BJ (cell line): ENCODE measurements at regions not wholly inside any gene's neighbourhood (a gene's known extent, or its start where the extent isn't known, plus 50 kb on each side); places are given as distances from the start of the nearest gene placed in this dataset.

Experiments
- CTCF ChIA-PET: fragments of 350-600 bp; formaldehyde crosslinking; extraction: SDS; loops from one replicate; lab custom pipeline; 2021; ENCODE audit warnings: antibody characterized with exemption, inconsistent platforms; lab: Yijun Ruan, JAX
- POLR2A ChIA-PET: fragments of 300-600 bp; sonication (Branson Sonifier 250); formaldehyde crosslinking; extraction: SDS; loops from one replicate; lab custom pipeline; 2021; ENCODE audit warnings: antibody characterized with exemption; lab: Charles Lee
- DNase-seq: peaks from one replicate; pipeline ENCODE4 v3.0.0-alpha.2; 2011; ENCODE audit warnings: low read depth
- H3K27me3 ChIP-seq: 2 replicates; pipeline ENCODE4 v1.6.0; 2011; ENCODE audit warnings: low read length; ENCODE audit not compliant: control insufficient read depth, insufficient read depth
- H3K36me3 ChIP-seq: 2 replicates; pipeline ENCODE4 v1.5.1; 2011; ENCODE audit warnings: low read length; ENCODE audit not compliant: control insufficient read depth, insufficient read depth
- H3K4me3 ChIP-seq: 2 replicates; pipeline ENCODE4 v1.5.1; 2011; ENCODE audit warnings: low read depth, mild to moderate bottlenecking, control low read depth, low read length
- TF ChIP-seq, protein P1 (sequence below): IDR thresholded peaks from 2 replicates; pipeline ENCODE4 v1.5.1; 2011; ENCODE audit warnings: low read depth, mild to moderate bottlenecking, control low read depth, inconsistent platforms, low read length, moderate library complexity; ENCODE audit not compliant: insufficient read depth

DNA sequence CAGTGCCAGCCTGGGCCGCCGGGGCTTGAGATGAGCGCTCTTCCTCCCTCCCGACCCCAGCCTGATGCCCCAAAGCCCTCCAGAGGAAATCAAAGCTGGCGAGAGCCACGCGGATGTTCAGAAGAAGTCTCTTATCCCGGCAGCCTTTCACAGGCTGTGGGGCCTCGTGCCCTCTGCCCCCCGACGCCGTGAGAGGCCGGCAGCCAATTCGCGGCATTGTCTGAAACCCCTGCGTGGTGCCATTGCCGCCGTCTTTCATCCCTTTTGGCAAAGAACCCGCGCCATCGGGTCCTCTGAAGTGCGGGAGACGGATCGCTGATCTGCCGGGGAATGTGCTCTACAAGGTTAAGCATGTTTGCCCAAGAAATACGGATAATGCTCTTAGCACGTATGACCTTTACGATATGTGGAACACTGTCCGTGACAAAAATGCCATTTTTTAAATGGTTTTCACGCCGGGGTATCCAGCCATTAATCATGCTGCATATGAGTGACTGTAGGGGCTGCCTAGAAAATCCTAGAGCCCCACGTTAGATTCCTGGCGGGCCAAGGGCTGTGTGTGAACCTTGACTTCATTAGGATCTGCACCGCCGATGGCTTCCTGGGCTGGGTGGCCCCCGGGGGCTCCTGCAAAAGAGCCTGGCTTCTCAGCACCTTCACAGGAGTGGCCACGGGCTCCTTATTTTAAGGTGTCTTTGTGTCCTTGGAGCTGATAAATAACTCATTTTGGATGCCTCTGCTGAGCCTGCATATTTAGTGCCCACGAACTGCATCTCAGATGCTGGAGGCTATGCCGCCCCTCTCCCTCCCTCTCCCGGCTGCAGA, 165.1 kb upstream of the TNRC6C start:
- Histone ChIP-seq H3K4me3 (no peak overlapping the region), H3K36me3 (no peaks in the 10 kb centered on the region), H3K27me3 (no peaks in the 10 kb centered on the region)
- no peak for DNase-seq
- POLR2A ChIA-PET: no interaction called here
- CTCF ChIA-PET: no interaction called here
- TF ChIP-seq, protein P1, sequence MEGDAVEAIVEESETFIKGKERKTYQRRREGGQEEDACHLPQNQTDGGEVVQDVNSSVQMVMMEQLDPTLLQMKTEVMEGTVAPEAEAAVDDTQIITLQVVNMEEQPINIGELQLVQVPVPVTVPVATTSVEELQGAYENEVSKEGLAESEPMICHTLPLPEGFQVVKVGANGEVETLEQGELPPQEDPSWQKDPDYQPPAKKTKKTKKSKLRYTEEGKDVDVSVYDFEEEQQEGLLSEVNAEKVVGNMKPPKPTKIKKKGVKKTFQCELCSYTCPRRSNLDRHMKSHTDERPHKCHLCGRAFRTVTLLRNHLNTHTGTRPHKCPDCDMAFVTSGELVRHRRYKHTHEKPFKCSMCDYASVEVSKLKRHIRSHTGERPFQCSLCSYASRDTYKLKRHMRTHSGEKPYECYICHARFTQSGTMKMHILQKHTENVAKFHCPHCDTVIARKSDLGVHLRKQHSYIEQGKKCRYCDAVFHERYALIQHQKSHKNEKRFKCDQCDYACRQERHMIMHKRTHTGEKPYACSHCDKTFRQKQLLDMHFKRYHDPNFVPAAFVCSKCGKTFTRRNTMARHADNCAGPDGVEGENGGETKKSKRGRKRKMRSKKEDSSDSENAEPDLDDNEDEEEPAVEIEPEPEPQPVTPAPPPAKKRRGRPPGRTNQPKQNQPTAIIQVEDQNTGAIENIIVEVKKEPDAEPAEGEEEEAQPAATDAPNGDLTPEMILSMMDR: no peak

GRCh38 chr17:77793971-77794235, 164.6 kb upstream of the TNRC6C start:
- H3K27me3 ChIP-seq: no peaks in the 10 kb centered on the region
- DNase-seq: no peak
- CTCF ChIA-PET: no interaction called here
- H3K4me3 ChIP-seq: no peak overlapping the region
- TF ChIP-seq, protein P1: no peak
- POLR2A ChIA-PET: no interaction called here
- no peaks in the 10 kb centered on the region for H3K36me3 ChIP-seq

DNA sequence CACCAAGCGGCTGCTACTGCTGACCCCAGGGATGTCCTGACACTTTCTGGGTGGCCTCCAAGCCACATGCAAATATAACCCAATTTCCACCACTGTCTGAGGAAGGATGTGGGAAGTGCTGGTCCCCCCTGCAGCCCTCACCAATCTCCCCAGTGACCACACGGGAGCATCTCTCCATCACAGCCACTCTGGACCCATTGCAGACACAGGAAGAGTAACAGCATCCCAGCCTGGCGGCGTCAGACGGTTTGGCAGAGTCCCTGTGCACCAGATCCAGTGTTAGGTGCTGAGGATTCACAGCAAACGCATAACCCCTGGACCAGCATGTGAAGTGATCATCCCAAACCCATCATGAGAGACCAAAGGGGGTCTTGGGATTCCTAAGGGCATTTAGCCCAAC, 163.7 kb upstream of the TNRC6C start:
- Histone ChIP-seq H3K4me3 (no peak overlapping the region), H3K36me3 (no peaks in the 10 kb centered on the region), H3K27me3 (no peaks in the 10 kb centered on the region)
- DNase-seq: no peak
- ChIA-PET POLR2A (no interaction called here), CTCF (no interaction called here)
- TF ChIP-seq, protein P1: no peak

- TF ChIP-seq, protein P1: no peak
- CTCF ChIA-PET: no interaction called here
- no peak for DNase-seq
- H3K36me3 ChIP-seq: no peaks in the 10 kb centered on the region
- no peak overlapping the region for H3K4me3 ChIP-seq
- POLR2A ChIA-PET: no interaction called here
- no peaks in the 10 kb centered on the region for H3K27me3 ChIP-seq
Measured at GRCh38 chr17:77795685-77796084, 162.8 kb upstream of the TNRC6C start.

DNA sequence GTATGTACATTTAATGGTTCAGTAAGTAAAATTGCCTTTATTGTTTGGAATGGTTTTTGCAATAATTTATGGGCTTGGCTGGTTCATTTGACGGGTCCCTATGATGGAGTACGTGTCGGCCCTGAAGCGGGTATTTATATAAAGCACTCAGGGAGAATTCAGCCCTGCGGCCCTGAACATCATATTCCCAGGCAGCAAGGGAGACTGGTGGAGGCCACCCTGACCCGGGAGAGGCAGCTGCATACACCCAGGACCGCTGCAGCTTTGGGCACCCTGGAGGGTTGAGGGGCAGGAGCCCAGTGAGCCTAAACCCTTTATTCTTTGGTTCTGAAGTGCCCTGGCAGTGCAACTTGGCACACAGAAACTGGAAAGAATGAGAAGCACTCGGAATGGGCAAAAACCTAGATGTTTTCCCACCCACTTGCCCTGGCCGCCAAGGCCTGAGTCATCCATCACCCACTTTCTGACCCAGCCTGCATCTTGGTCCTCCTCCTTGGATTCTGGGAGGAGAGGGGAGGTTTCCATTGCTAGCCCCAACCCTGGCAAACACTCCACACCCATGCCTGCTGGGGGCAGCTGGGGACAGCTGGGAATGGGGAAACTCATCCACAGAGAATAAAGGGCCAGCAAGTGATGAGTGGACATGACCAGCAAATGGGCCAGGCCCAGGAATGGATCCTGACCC, 162.2 kb upstream of the TNRC6C start:
- no peaks in the 10 kb centered on the region for H3K36me3 ChIP-seq
- H3K4me3 ChIP-seq: no peak overlapping the region
- TF ChIP-seq, protein P1: no peak
- ChIA-PET POLR2A (no interaction called here), CTCF (interaction anchor here (0.5 to 0.9 kb wide), 2 partner anchors 186 to 254 kb away, joined by 4 to 5 read pairs; no protein-coding TSS in a partner anchor)
- no peak for DNase-seq
- no peaks in the 10 kb centered on the region for H3K27me3 ChIP-seq
